ENCODE measurements at regions not wholly inside any gene's neighbourhood (a gene's known extent, or its start where the extent isn't known, plus 50 kb on each side); places are given as distances from the start of the nearest gene placed in this dataset.

GRCh38 chr2:5612666-5613065 lies 79.5 kb upstream of the SOX11 start:
- H3K27me3 ChIP-seq (ENCODE audit: insufficient read depth, low read length): no peaks in the 10 kb centered on the region
- H3K9ac ChIP-seq (ENCODE audit: low read length): no peak overlapping the region
- no peak overlapping the region for H3K27ac ChIP-seq (ENCODE audit: low read depth, low read length)
- H3K36me3 ChIP-seq (ENCODE audit: control insufficient read depth in 1 of 2, insufficient read depth in 2 of 2, low read length in 2 of 2): no peaks in the 10 kb centered on the region
- TF ChIP-seq SIN3A (IDR thresholded peaks at IDR 0.05; ENCODE audit: low read depth): no peak
- intact Hi-C loops (cut with micrococcal nuclease): no loop called here
- no peaks in the 10 kb centered on the region for H3K4me1 ChIP-seq (ENCODE audit: control insufficient read depth in 1 of 2, insufficient read depth in 2 of 2, low read length in 2 of 2)
- POLR2A ChIA-PET: no interaction called here
- H2AFZ ChIP-seq (ENCODE audit: low read depth, low read length, poor library complexity, severe bottlenecking): no peak overlapping the region
- H3K9me3 ChIP-seq (ENCODE audit: control insufficient read depth in 1 of 2, insufficient read depth in 1 of 2, low read depth in 1 of 2, low read length in 2 of 2): peaks cover 13 to 30% of the 10 kb centered on the region in 2 experiments; a peak in 2 of 4 replicates
- no peaks in the 10 kb centered on the region for H3K9me2 ChIP-seq (ENCODE audit: insufficient read depth)
- ATAC-seq (no peak), DNase-seq (ENCODE audit: low read depth, low spot score) (no peak)
- H3K4me2 ChIP-seq (ENCODE audit: low read length): no peak overlapping the region
- H4K20me1 ChIP-seq (ENCODE audit: insufficient read depth): no peaks in the 10 kb centered on the region
- no peaks in the 10 kb centered on the region for H3K79me2 ChIP-seq (ENCODE audit: insufficient read depth, low read length)
- RAD21 ChIA-PET (ENCODE audit: low non-redundant PET in 1 of 2, low total read pairs in 2 of 2, uncharacterized antibody in 2 of 2, unreplicated experiment in 2 of 2): no interaction called here
- CTCF ChIA-PET: no interaction called here
- no peak overlapping the region for H3K4me3 ChIP-seq (replicated peaks in 1 of 2; ENCODE audit: low read depth in 1 of 2, low read length in 2 of 2)
- no TSS peak for BruUV-seq (replicated peaks)

DNA sequence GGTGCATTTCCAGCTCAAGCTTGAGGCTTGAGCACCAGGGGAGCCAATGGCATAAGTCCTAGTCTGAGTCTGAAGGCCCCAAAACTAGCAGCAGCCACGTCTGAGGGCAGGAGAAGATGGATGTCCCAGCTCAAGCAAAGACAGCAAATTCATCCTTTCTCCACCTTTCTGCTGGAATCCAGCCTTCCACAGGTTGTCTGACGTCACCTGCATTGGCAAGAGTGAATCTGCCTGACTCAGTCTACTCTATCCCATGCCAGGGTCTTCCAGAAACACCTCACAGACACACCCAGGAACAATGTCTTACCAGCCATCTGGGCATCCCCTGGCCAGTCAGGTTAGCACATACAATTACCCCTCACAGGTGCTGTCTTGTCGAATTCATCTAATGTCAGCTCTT lies 76.2 kb upstream of the SOX11 start:
- Histone ChIP-seq H3K4me2 (ENCODE audit: low read length) (no peak overlapping the region), H3K4me1 (ENCODE audit: control insufficient read depth in 1 of 2, insufficient read depth in 2 of 2, low read length in 2 of 2) (no peaks in the 10 kb centered on the region), H3K27me3 (ENCODE audit: insufficient read depth, low read length) (no peaks in the 10 kb centered on the region), H2AFZ (ENCODE audit: low read depth, low read length, poor library complexity, severe bottlenecking) (no peak overlapping the region), H3K27ac (ENCODE audit: low read depth, low read length) (no peak overlapping the region), H4K20me1 (ENCODE audit: insufficient read depth) (no peaks in the 10 kb centered on the region), H3K4me3 (replicated peaks in 1 of 2; ENCODE audit: low read depth in 1 of 2, low read length in 2 of 2) (no peak overlapping the region), H3K9ac (ENCODE audit: low read length) (no peak overlapping the region), H3K9me2 (ENCODE audit: insufficient read depth) (no peaks in the 10 kb centered on the region), H3K36me3 (ENCODE audit: control insufficient read depth in 1 of 2, insufficient read depth in 2 of 2, low read length in 2 of 2) (no peaks in the 10 kb centered on the region), H3K9me3 (ENCODE audit: control insufficient read depth in 1 of 2, insufficient read depth in 1 of 2, low read depth in 1 of 2, low read length in 2 of 2) (peaks cover 3 to 34% of the 10 kb centered on the region in 2 experiments; a peak in 2 of 4 replicates), H3K79me2 (ENCODE audit: insufficient read depth, low read length) (no peaks in the 10 kb centered on the region)
- RAD21 ChIA-PET (ENCODE audit: low non-redundant PET in 1 of 2, low total read pairs in 2 of 2, uncharacterized antibody in 2 of 2, unreplicated experiment in 2 of 2): no interaction called here
- intact Hi-C loops (cut with micrococcal nuclease): no loop called here
- TF ChIP-seq TCF7L2 (IDR thresholded peaks at IDR 0.05; ENCODE audit: borderline replicate concordance, extremely low read depth, insufficient read depth, insufficient read length) (no peak), POLR2AphosphoS5 (IDR thresholded peaks at IDR 0.05; ENCODE audit: low read depth, low read length) (no peak), YY1 (IDR thresholded peaks at IDR 0.05; ENCODE audit: extremely low read depth, insufficient replicate concordance, low read depth, low read length) (no peak), CBX3 (IDR thresholded peaks at IDR 0.05; ENCODE audit: low read depth) (no peak), SP1 (IDR thresholded peaks at IDR 0.05; ENCODE audit: low read depth) (no peak)
- TF ChIP-seq, protein P1, sequence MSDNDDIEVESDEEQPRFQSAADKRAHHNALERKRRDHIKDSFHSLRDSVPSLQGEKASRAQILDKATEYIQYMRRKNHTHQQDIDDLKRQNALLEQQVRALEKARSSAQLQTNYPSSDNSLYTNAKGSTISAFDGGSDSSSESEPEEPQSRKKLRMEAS (IDR thresholded peaks at IDR 0.05): no peak
- no TSS peak for BruUV-seq (replicated peaks)
- ATAC-seq (no peak), DNase-seq (ENCODE audit: low read depth, low spot score) (no peak)
- POLR2A ChIA-PET: no interaction called here
- CTCF ChIA-PET: no interaction called here
